Dermis blood vessel endothelial cell (primary cell): ENCODE measurements at regions not wholly inside any gene's neighbourhood (a gene's known extent, or its start where the extent isn't known, plus 50 kb on each side); places are given as distances from the start of the nearest gene placed in this dataset.

Experiments
- DNase-seq: peaks from one replicate; pipeline ENCODE4 v3.0.0; 2010

GRCh38 chr18:78721238-78721875 is 258.3 kb upstream of the SALL3 start:
- DNase-seq: no peak

GRCh38 chr18:78721981-78722380 is 257.6 kb upstream of the SALL3 start:
- DNase-seq: no peak

- no peak for DNase-seq
Observed at GRCh38 chr18:78722386-78722785, 257.2 kb upstream of the SALL3 start.

GRCh38 chr18:78722929-78723710 is 256.5 kb upstream of the SALL3 start:
- no peak for DNase-seq

GRCh38 chr18:78724214-78724914 is 255.3 kb upstream of the SALL3 start:
- DNase-seq: no peak

GRCh38 chr18:78725426-78725825 is 254.2 kb upstream of the SALL3 start:
- no peak for DNase-seq

GRCh38 chr18:78726326-78727056 is 253.1 kb upstream of the SALL3 start:
- no peak for DNase-seq

- no peak for DNase-seq
Observed at GRCh38 chr18:78727057-78727739, 252.4 kb upstream of the SALL3 start.

- DNase-seq: no peak
Observed at GRCh38 chr18:78727877-78728783, 251.5 kb upstream of the SALL3 start.

GRCh38 chr18:78728784-78729467 is 250.7 kb upstream of the SALL3 start:
- DNase-seq: no peak

GRCh38 chr18:78730546-78730945 is 249.1 kb upstream of the SALL3 start:
- DNase-seq: no peak

GRCh38 chr18:78731016-78731397 is 248.6 kb upstream of the SALL3 start:
- DNase-seq: no peak

GRCh38 chr18:78731398-78732032 is 248.1 kb upstream of the SALL3 start:
- no peak for DNase-seq

- DNase-seq: no peak
Observed at GRCh38 chr18:78732273-78733210, 247.1 kb upstream of the SALL3 start.

- DNase-seq: no peak
Observed at GRCh38 chr18:78733762-78734613, 245.6 kb upstream of the SALL3 start.

- no peak for DNase-seq
Observed at GRCh38 chr18:78734614-78734945, 245.0 kb upstream of the SALL3 start.

GRCh38 chr18:78735131-78736014 is 244.2 kb upstream of the SALL3 start:
- no peak for DNase-seq
